Adipose tissue (tissue), 3 donors: ENCODE measurements at regions not wholly inside any gene's neighbourhood (a gene's known extent, or its start where the extent isn't known, plus 50 kb on each side); places are given as distances from the start of the nearest gene placed in this dataset.
"Not testable (repeated sequence)": the region's sequence is repeated elsewhere in the genome, so short reads cannot be mapped to it uniquely, and the experiment has no call there.

Experiments used
- H3K27ac ChIP-seq: one replicate; pipeline ENCODE4 v1.5.1; 2013; ENCODE audit warnings: low read depth, low read length
- WGBS, 3 donors: extraction: QIAGEN DNeasy Blood & Tissue Kit; methylation state at CpG; one replicate each; pipeline ENCODE4 v1.1.7; 2013; 5-methylcytosine and 5-hydroxymethylcytosine counted together
- donor health status: healthy with polysubstance abuse.
- donor health status: Bipolar disorder and iron deficiency.
- donor health status: healthy.

DNA sequence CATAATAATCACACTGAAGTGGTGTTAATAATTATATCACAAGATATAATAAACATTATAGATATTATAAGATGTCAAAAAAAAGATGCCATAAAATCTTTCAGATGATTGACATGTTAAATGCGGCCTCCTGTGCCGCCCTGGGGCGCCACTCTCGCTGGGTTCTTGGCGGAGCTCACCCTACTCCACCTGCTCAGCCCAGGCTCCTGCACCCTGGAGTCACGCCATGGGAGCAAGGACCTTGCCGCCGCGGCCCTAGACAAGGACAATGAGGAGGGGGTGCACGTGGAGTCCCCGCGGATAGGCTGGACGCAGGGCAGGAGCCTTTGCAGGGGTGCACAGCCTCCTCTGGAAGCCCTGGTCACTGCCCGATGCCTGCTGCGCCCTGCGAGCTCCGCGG, 77.5 kb upstream of the ZNF337 start:
- 91 to 94% (median 93%) methylated on average over 9 to 13 of the region's 18 CpGs for WGBS, 3 donors
- not testable (repeated sequence) for H3K27ac ChIP-seq

- not testable (repeated sequence) for H3K27ac ChIP-seq
- WGBS, 3 donors: 87 to 89% (median 88%) methylated on average over 3 of the region's 3 CpGs
Measured at GRCh38 chr20:25772437-25772836, 75.8 kb upstream of the ZNF337 start.

- WGBS, 3 donors: no CpG with 5 or more reads among the region's 1 CpG
- H3K27ac ChIP-seq: not testable (repeated sequence)
Measured at GRCh38 chr20:25771818-25772217, 75.2 kb upstream of the ZNF337 start.

GRCh38 chr20:25761596-25761995, 64.9 kb upstream of the ZNF337 start:
- no peak overlapping the region for H3K27ac ChIP-seq

GRCh38 chr20:25761046-25761445, 64.4 kb upstream of the ZNF337 start:
- 54 to 79% (median 77%) methylated on average over 2 of the region's 2 CpGs for WGBS, 3 donors
- not testable (repeated sequence) for H3K27ac ChIP-seq

DNA sequence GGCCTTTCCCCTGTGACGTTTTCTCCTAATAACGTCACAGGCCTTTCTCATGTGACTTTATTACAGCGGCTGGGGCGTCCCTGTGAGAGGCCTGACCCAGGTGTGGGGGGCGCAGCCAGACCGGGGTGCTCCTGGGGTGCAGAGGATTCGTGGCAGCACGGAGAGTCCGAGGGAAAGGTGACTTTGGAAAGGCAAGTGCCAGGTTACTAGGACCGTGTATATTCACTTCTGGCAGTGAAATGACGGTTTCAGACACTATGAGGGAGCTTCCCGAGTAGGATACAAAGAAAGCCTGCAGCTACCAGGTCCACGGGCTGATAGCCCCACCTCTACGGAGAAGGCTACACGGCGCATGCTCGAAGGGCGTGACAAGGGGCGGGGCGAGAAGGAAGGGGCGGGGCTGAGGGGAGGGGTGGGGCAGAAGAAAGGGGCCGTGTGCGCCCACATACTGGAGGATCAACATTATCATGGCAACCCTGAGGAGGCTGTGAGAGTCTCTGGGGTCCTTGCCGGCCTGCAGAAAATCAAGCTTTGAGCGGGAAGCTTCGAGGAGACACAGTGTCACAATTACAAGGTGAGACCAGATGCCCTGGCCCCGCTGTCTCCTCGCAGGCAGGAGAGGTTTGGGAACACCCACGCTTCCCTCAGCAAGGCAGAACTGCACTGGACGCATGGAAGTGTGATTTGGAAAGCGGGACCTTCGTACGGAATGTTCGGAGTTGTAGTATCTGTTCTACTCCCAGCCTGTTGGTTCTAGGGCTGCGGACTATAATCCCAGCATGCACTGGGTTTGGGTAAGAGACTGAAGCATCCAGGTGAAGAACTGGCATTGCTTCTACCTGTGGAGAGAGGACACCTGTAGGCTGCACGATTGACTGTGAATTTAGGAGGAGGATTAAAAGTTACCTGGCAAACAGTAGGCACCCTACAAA, 54.4 kb upstream of the ZNF337 start:
- no peak overlapping the region for H3K27ac ChIP-seq
- 16 to 42% (median 39%) methylated on average over 36 of the region's 36 CpGs for WGBS, 3 donors

DNA sequence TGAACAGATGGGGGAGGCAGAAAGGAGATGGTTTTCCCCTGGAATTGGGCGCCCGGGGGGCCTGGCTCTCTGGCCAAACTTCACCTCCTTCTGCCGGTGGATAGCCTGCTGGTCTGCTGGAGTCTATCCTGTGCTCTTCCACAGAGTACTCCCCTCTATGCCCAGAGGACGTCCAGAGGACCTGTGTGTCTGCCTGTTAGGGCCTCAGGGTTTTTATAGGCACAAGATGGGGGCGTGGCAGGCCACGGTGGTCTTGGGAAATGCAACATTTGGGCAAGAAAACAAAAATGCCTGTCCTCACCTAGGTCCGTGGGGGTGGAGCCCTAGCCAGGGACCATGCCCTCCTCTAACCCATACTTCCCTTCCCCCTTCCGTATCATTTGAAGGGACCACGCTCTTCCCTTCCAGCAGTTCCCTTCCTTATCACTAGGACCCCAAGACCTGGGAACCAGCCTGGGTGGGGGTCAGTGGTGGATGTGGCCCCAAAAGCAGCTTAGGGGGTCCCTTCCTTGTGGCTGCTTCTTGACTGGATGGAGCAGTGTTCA, 53.6 kb upstream of the ZNF337 start:
- WGBS, 3 donors: 84 to 90% (median 89%) methylated on average over 9 of the region's 9 CpGs
- H3K27ac ChIP-seq: no peak overlapping the region

GRCh38 chr20:25749649-25750048, 53.0 kb upstream of the ZNF337 start:
- H3K27ac ChIP-seq: no peak overlapping the region
- 84 to 92% (median 91%) methylated on average over 4 of the region's 4 CpGs for WGBS, 3 donors
